ENCODE measurements at regions not wholly inside any gene's neighbourhood (a gene's known extent, or its start where the extent isn't known, plus 50 kb on each side); places are given as distances from the start of the nearest gene placed in this dataset.
"Not testable (repeated sequence)": the region's sequence is repeated elsewhere in the genome, so short reads cannot be mapped to it uniquely, and the experiment has no call there.

- DNase-seq = peak in 1 of 2 donors; percentile 38
Observed at GRCh38 chr10:33899578-33900531, 565.4 kb upstream of the NRP1 start.

DNA sequence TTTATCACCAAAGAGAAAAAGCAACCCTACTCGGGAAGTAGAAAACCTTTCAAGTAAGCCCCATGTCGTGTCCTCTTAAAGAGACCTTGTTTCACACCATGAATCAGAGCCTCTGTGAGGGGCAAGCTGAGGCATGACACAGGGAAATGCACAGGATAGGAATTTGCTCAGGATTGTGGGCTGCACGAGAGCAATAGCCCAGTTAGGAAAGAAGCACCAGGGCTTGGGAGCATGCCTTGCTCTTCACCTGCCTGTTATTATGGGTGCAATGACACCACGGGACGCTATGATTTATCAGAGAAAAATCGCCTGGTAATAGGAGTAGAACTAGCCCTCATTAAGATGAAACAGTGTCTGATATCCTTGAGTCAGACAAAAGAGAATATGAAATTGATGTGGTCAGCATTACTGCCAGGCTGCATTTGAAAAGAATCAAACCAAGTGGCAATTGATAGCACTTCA lies 562.9 kb upstream of the NRP1 start:
- no peak for DNase-seq

GRCh38 chr10:33893506-33893905 lies 559.0 kb upstream of the NRP1 start:
- DNase-seq = no peak

DNA sequence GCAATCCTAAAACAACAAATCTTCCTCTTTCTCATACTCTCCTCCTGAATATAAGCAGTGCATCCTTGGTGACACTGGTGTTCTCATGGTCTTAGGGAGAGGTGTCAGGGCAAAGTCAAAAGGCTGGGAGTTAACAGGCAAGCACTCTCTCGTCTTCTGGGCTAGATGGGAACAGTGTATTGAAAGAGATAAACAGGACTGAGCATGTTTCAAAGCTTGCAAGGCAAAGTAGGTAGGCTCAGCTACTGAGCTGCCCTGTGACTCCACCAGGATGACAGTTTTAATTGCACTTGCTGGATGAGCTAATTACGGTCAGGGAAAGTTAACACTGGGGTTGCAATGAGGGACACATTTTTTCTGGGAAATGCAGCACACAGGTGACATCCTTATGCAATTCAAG lies 554.9 kb upstream of the NRP1 start:
- no peak for DNase-seq

DNA sequence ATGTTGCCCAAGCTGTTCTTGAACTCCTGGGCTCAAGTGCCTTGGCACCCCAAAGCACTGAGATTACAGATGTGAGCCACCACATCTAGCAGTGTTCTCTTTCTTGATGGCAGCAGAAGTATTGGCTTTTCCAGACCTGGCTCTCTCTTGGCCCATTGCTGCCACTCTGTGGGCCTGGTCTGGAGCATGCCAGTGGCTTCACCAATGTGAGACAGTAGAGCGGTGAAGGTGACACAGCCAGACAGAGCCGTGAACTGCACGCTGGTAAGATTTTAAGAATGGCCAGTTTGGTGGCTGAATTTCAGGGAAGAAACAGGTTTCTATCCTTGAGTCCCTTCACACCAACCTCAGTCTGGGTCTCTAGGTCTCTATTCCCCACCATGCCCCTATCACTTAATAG lies 552.7 kb upstream of the NRP1 start:
- no peak for DNase-seq

DNA sequence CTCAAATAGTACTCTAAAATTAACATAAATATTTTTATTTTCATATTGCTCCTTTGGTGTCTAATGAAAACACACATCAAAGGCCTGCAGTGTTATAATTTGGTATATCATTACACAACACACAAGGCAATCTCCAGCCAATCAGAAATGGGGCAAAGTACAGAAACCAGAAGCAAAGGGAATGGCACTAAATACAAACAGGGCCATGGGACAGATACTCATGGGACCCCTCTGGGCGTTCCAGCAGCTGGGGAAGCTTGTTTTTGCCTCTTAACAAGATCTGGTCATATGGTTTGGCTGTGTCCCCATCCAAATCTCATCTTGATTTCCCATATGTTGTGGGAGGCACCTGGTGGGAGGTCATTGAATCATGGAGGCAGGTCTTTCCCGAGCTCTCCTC lies 551.8 kb upstream of the NRP1 start:
- no peak for DNase-seq

DNA sequence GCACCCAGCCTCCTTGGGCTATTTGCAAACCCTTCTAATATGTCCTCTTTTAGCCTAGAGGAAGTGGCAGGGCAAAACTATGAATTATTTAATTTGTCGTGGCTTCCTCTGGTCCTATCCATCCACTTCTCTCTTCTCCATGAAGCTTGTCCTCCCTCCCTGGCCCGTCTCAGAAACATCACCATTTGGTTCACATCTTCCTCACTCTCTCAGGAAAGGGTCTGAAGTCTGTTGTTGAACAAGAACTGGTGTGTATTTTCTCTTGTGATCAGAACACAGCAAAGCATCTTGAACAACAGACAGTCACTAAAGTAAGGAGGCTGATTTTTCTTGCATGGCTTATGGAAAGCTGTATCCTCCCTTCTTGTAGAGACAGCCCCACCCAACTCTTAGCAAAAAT lies 550.1 kb upstream of the NRP1 start:
- DNase-seq = peak in 1 of 2 donors; percentile 35

GRCh38 chr10:33883881-33884280 lies 549.4 kb upstream of the NRP1 start:
- DNase-seq = no peak

GRCh38 chr10:33882996-33883395 lies 548.5 kb upstream of the NRP1 start:
- no peak for DNase-seq

DNA sequence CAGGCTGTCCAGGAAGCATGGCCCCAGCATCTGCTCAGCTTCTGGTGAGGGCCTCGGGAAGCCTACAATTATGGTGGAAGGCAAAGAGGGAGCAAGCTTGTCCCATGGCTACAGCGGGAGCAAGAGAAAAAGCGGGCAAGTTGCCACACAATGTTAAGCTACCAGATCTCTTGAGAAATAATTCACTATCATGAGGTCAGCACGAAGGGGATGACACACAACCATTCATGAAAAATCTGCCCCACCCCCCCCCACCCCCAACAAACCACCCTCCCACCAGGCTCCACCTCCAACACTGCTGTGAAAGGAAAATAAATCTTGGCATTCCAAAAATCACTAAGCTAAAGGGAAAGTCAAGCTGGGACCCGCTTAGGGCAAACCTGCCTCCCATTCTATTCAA lies 545.8 kb upstream of the NRP1 start:
- DNase-seq = no peak

DNA sequence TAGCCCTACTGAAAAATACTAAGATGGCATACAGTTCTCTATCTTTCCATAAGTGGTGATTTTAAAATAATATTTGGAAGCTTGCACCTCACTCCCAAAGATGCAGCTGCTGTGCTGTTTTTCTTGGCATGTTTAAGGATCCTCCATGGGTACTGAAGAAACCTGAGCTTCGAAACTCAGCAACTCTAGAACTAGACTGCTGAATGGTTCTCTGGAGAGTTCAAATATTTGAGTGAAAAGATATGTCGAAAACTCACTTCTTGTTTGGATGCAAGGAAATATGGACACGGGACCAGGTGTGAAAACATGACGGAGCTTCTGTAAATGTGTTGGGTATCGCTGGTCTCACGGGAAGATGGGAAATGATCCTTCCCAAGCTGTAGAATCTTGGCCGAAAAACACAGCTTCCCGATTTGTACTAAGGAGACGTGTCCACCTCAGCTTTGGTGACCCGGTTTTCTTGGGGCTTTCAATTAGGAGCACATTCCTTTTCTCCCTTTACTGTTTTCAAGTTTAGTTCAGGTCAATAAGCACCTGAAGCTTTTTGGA lies 543.8 kb upstream of the NRP1 start:
- no peak for DNase-seq

- DNase-seq = peak in 1 of 2 donors; percentile 35
Observed at GRCh38 chr10:33876584-33877400, 542.3 kb upstream of the NRP1 start.

DNA sequence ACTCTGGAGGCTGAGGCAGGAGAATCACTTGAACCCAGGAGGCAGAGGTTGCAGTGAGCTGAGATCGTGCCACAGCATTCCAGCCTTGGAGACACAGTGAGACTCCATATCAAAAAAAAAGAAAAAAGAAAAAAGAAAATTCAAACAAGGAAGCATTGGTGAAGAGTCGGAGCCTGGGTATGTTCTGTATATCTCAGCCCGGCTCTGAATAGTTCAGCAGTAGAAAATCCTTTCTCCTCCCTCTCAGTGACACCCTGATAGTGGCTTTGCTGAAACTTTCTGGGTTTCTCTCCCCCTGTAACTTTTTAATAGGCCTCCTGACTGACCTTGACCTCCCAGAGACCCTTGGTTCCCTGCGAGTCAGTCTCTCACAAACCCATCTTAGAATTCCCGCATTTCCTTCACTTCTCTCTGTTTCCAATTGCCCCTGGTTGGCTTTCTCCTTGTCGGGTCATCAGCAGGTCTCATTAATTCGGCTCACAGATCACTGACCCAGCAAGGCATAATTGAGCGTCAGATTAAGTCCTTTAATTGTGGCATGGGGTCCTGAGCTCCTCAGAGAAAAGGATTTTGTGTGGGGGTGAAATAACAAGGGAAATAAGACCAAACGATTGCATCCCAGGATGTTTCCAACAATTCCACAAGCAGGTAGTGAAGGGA lies 541.6 kb upstream of the NRP1 start:
- no peak for DNase-seq

DNA sequence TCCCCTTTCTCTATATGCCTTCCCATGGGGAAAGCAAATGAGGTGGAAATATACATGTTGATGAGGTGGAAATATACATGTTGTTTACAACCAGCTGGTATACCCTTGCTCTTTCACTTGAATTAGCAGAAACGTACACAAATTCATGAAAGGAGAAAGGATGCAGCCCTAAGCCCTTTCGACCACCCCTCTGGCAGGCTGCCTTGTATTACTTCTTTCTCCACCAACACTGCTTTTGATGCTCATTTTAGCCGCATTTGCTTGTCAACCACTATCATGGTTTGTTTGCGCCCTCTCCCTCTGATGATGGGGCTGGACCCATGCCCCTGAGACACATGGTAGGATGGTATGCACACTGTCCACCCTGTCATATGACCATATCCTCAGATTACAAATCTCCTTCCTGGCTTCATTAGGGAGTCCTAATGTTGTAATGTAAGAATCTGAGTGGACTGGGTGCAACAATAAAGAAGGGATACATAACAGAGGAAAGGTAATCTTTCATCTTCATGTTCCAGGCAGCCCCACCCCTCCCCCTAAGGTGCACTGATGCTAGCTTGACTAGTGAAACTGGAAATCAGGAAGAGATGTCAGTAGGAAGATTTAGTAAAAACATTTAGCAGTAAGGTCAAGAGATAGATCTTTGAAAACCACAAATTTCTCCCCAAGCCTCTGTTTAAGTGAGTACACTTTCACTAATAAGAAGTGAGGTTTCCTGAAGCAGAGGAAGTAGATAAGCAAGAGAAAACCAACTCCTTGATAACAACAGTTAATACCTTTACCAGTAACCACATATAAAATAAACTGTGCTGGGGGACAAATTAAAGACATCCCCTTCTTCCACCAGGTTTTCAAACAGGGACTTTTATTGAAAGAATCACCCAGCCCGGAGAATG lies 536.8 kb upstream of the NRP1 start:
- DNase-seq = no peak

DNA sequence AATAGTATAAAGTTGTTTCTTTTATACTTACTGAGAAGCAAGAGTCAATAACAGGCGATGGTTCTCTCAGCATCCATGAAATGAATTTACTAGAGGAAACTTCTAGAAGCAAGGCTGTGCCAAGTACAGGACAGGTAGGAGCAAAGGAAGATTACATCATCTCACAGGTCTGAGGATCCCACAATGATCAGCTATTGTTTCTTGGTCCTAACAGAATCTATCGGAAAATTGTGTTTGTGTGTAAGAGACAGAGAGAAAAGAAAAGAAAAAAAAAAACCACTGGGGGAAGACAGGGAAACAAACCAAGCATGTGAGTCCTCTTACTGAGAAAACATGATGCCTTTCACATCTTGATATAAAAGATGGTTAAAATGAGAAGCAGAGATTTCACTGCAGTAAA lies 535.0 kb upstream of the NRP1 start:
- DNase-seq = no peak

GRCh38 chr10:33869028-33869427 lies 534.6 kb upstream of the NRP1 start:
- DNase-seq = peak; percentile 50 to 68

DNA sequence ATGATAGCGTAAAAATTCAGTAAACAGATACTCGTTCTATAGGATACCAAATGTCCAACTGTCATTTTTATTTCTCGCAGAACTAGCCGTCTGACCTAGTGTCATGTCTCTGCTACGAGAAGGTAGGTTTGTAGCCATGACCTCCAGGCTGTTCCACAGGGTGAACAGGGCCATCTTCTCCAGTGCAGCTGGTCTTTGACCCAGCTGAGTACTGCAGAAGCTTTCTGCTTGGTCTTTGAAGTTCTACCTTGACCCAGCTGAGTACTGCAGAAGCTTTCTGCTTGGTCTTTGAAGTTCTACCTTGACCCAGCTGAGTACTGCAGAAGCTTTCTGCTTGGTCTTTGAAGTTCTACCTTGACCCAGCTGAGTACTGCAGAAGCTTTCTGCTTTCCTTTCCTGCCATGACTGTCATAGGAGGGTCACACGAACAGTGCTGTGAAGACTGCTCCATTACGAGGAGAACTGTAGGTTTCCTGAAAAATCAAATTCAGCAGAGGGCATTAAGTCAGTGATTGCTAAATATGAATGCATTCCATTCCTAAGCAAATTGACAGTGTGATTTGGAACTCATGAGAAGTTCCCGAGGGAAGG lies 532.8 kb upstream of the NRP1 start:
- not testable (repeated sequence) for DNase-seq

- no peak for DNase-seq
Observed at GRCh38 chr10:33863352-33863751, 528.9 kb upstream of the NRP1 start.

DNA sequence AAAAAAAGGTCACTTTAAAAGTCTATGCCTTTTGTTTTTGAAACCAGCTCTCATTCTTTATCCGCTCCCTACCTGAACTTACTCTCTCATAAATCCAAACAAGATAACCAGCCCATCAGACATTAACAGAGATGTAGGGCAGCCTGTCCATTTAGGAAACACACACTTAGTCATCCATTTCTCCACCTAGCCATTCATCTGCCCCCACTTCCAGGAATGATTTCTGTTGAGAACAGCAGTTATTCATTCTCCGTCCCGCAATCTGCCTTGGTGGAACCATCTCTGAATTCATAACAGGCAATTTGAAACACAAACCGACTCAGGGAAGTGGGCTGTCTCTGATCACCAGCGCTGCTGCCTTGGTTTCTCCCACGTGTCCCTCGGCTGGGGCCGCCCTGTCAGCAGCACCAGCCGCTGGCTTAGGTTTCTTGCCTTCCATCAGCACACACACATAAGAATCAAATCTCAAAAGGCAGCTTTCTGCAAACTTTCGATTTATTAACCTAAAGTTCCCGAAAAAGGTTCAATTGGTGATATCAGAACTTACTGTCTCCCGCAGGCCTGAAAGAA lies 528.2 kb upstream of the NRP1 start:
- DNase-seq = no peak

GRCh38 chr10:33861833-33862232 lies 527.4 kb upstream of the NRP1 start:
- no peak for DNase-seq
